Parathyroid adenoma (tissue), 2 donors: ENCODE measurements at regions not wholly inside any gene's neighbourhood (a gene's known extent, or its start where the extent isn't known, plus 50 kb on each side); places are given as distances from the start of the nearest gene placed in this dataset.

Experiments used
- H2AFZ ChIP-seq: fragments of 300-600 bp; sonication (generic); one replicate; pipeline ENCODE4 v1.7.0; 2017; ENCODE audit warnings: antibody characterized with exemption, mild to moderate bottlenecking
- H3K27ac ChIP-seq: fragments of 300-600 bp; sonication (generic); one replicate; pipeline ENCODE4 v1.7.0; 2017
- H3K27me3 ChIP-seq: fragments of 300-600 bp; sonication (generic); one replicate; pipeline ENCODE4 v1.7.0; 2017; ENCODE audit warnings: low read length; ENCODE audit not compliant: control insufficient read depth, insufficient read depth
- H3K36me3 ChIP-seq: fragments of 300-600 bp; sonication (generic); one replicate; pipeline ENCODE4 v1.7.0; 2017; ENCODE audit warnings: low read length; ENCODE audit not compliant: control insufficient read depth, insufficient read depth
- H3K4me1 ChIP-seq: fragments of 300-600 bp; sonication (generic); one replicate; pipeline ENCODE4 v1.7.0; 2017; ENCODE audit warnings: control low read depth
- H3K4me2 ChIP-seq: fragments of 300-600 bp; sonication (generic); one replicate; pipeline ENCODE4 v1.7.0; 2017; ENCODE audit warnings: low read length
- H3K4me3 ChIP-seq: fragments of 300-600 bp; sonication (generic); one replicate; pipeline ENCODE4 v1.7.0; 2017; ENCODE audit warnings: low read depth, low read length
- H3K79me2 ChIP-seq: fragments of 300-600 bp; sonication (generic); one replicate; pipeline ENCODE4 v1.7.0; 2017; ENCODE audit warnings: control low read depth
- H3K9ac ChIP-seq: fragments of 300-600 bp; sonication (generic); one replicate; pipeline ENCODE4 v1.7.0; 2017; ENCODE audit warnings: mild to moderate bottlenecking
- H3K9me3 ChIP-seq: fragments of 300-600 bp; sonication (generic); one replicate; pipeline ENCODE4 v1.7.0; 2017; ENCODE audit warnings: low read length; ENCODE audit not compliant: control insufficient read depth
- TF ChIP-seq, protein P1 (sequence below): fragments of 300-600 bp; sonication (generic); IDR thresholded peaks from one replicate; pipeline ENCODE4 v1.7.0; 2017; ENCODE audit warnings: antibody characterized with exemption, mild to moderate bottlenecking
- donor health status: primary hyperparathyroidism.

DNA sequence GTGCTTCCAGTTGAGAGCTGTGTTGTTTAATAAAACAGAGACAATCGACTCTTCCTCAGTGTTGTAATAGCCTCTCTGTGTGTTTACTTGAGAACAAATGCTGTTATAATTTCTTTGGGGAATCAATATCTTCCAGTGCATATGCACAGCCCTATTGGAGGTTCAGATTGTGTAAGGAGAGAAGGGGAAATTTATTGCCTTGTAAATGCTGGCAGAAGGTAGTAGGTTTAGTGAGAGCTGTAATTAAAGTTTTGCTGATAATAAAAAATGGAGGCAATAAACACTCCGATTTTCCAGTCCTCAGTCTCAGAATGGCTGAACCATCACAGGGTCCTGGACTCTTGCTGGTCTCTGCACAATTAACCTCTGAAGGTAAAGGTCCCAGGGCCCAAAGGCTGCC lies 128.3 kb downstream of the C5orf15 start:
- no peaks in the 10 kb centered on the region for H3K9me3 ChIP-seq
- no peaks in the 10 kb centered on the region for H3K27me3 ChIP-seq
- H3K36me3 ChIP-seq, result no peaks in the 10 kb centered on the region
- H3K4me2 ChIP-seq, result no peak overlapping the region
- no peak overlapping the region for H3K4me3 ChIP-seq
- H3K4me1 ChIP-seq, result no peaks in the 10 kb centered on the region
- TF ChIP-seq, protein P1, sequence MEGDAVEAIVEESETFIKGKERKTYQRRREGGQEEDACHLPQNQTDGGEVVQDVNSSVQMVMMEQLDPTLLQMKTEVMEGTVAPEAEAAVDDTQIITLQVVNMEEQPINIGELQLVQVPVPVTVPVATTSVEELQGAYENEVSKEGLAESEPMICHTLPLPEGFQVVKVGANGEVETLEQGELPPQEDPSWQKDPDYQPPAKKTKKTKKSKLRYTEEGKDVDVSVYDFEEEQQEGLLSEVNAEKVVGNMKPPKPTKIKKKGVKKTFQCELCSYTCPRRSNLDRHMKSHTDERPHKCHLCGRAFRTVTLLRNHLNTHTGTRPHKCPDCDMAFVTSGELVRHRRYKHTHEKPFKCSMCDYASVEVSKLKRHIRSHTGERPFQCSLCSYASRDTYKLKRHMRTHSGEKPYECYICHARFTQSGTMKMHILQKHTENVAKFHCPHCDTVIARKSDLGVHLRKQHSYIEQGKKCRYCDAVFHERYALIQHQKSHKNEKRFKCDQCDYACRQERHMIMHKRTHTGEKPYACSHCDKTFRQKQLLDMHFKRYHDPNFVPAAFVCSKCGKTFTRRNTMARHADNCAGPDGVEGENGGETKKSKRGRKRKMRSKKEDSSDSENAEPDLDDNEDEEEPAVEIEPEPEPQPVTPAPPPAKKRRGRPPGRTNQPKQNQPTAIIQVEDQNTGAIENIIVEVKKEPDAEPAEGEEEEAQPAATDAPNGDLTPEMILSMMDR, result no peak
- H3K9ac ChIP-seq, result no peak overlapping the region
- no peaks in the 10 kb centered on the region for H3K79me2 ChIP-seq
- H2AFZ ChIP-seq, result no peak overlapping the region
- H3K27ac ChIP-seq, result no peak overlapping the region

GRCh38 chr5:133839721-133840120 lies 128.7 kb downstream of the C5orf15 start:
- Histone ChIP-seq H3K9me3 (no peaks in the 10 kb centered on the region), H2AFZ (no peak overlapping the region), H3K4me3 (no peak overlapping the region), H3K9ac (no peak overlapping the region), H3K79me2 (no peaks in the 10 kb centered on the region), H3K4me2 (no peak overlapping the region), H3K27me3 (no peaks in the 10 kb centered on the region), H3K36me3 (no peaks in the 10 kb centered on the region), H3K4me1 (no peaks in the 10 kb centered on the region), H3K27ac (no peak overlapping the region)
- TF ChIP-seq, protein P1, result no peak

- Histone ChIP-seq H3K27me3 (no peaks in the 10 kb centered on the region), H3K4me3 (no peak overlapping the region), H3K27ac (no peak overlapping the region), H3K4me2 (no peak overlapping the region), H2AFZ (no peak overlapping the region), H3K4me1 (no peaks in the 10 kb centered on the region), H3K36me3 (no peaks in the 10 kb centered on the region), H3K79me2 (no peaks in the 10 kb centered on the region), H3K9me3 (no peaks in the 10 kb centered on the region), H3K9ac (no peak overlapping the region)
- TF ChIP-seq, protein P1, result no peak
Measured at GRCh38 chr5:133839090-133839489, 129.3 kb downstream of the C5orf15 start.

GRCh38 chr5:133838286-133838685 lies 130.1 kb downstream of the C5orf15 start:
- Histone ChIP-seq H3K36me3 (no peaks in the 10 kb centered on the region), H3K27ac (no peak overlapping the region), H3K9ac (no peak overlapping the region), H3K79me2 (no peaks in the 10 kb centered on the region), H3K9me3 (no peaks in the 10 kb centered on the region), H3K27me3 (no peaks in the 10 kb centered on the region), H3K4me1 (no peaks in the 10 kb centered on the region), H3K4me3 (no peak overlapping the region), H2AFZ (no peak overlapping the region), H3K4me2 (no peak overlapping the region)
- TF ChIP-seq, protein P1, result no peak

DNA sequence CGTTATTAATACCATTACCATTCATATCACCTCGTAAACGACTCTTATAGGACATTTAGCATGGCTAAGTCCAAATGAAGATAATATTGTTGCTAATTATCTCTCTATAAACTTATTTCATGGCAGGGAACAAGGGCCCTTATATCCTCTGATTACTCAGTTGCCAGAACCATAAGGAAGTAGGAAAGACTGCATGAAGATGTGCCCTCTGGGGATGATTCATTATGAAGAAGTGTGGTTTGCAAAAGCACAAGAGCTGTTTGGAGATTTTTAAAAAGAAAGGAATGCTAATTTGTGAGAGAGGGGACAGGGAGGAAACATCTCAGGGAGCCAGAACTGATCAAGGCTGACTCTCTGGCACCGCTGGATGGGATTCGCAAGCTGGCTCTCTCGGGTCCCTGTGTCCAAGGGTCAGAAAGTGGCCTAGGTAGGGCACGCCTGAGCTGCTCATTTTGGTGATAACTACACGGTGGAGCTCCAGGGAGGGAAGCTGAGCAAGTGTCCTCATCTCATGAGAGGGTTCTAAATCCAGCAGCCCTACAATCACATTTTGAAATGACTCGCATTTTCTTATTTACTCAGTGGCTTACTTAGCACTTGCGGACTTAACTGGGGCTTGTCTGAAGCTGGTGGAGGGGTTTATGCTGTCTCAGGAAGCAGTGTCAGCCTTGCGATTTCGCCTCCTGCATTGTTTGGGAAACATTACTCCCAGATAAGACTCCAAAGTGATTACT lies 136.8 kb downstream of the C5orf15 start:
- Histone ChIP-seq H3K36me3 (no peaks in the 10 kb centered on the region), H3K9ac (no peak overlapping the region), H3K4me2 (no peak overlapping the region), H3K4me1 (peaks cover 9% of the 10 kb centered on the region), H2AFZ (no peak overlapping the region), H3K27ac (no peak overlapping the region), H3K9me3 (no peaks in the 10 kb centered on the region), H3K27me3 (no peaks in the 10 kb centered on the region), H3K4me3 (no peak overlapping the region), H3K79me2 (no peaks in the 10 kb centered on the region)
- TF ChIP-seq, protein P1, result no peak
